Ovary (tissue), 7 donors: ENCODE measurements at regions not wholly inside any gene's neighbourhood (a gene's known extent, or its start where the extent isn't known, plus 50 kb on each side); places are given as distances from the start of the nearest gene placed in this dataset.
A peak's percentile ranks its signal among the peaks of the same experiment; 100 is the strongest.

Experiments used
- DNase-seq, 5 donors: peaks; one replicate each; pipeline ENCODE4 v3.0.0-alpha.2; 2019 to 2020
- H3K27ac ChIP-seq, 2 donors: fragments of 200-600 bp; one replicate each; pipeline versions ENCODE4 v1.5.1 to v1.8.0; 2019 to 2022
- H3K27me3 ChIP-seq: fragments of 200-600 bp; one replicate; pipeline ENCODE4 v1.8.0; 2022
- H3K36me3 ChIP-seq: fragments of 200-600 bp; sonication (generic); one replicate; pipeline ENCODE4 v1.5.1; 2019
- H3K4me1 ChIP-seq: one replicate; pipeline ENCODE4 v1.8.1; 2013; ENCODE audit warnings: mild to moderate bottlenecking, moderate library complexity; ENCODE audit not compliant: insufficient read depth
- H3K4me3 ChIP-seq: fragments of 200-600 bp; sonication (generic); one replicate; pipeline ENCODE4 v1.5.1; 2017
- H3K9me3 ChIP-seq, 2 donors: fragments of 200-600 bp in 1 of 2; sonication (generic) in 1 of 2; one replicate each; pipeline versions ENCODE4 v1.5.1 to v1.8.1; 2013 to 2019; ENCODE audit warnings: mild to moderate bottlenecking in 1 of 2, moderate library complexity in 1 of 2
- CTCF ChIP-seq, 3 donors: fragments of 450-650 bp in 2 of 3; fragments of 200-600 bp in 1 of 3; IDR thresholded peaks; one replicate each; pipeline versions ENCODE4 v1.5.1 to v1.8.0; 2016 to 2022; ENCODE audit warnings: antibody characterized with exemption in 3 of 3, mild to moderate bottlenecking in 1 of 3
- EP300 ChIP-seq: sonication (generic); formaldehyde crosslinking; IDR thresholded peaks from one replicate; pipeline ENCODE4 v1.6.1; 2017; ENCODE audit warnings: antibody characterized with exemption
- POLR2A ChIP-seq: fragments of 450-650 bp; IDR thresholded peaks from one replicate; pipeline ENCODE4 v1.6.1; 2017; ENCODE audit warnings: antibody characterized with exemption, mild to moderate bottlenecking, moderate library complexity
- WGBS, 3 donors: extraction: QIAGEN DNeasy Blood & Tissue Kit in 1 of 3; methylation state at CpG; one replicate each; pipeline versions ENCODE4 v1.1.5 to v1.1.7; 2013 to 2017; 5-methylcytosine and 5-hydroxymethylcytosine counted together
- intact Hi-C, 4 donors: fragments of 100-400 bp; cut with DNase I; formaldehyde crosslinking; loops; one replicate each; pipeline versions ENCODE4 v1.11.0 to v1.15.1; 2022 to 2023
- donor health status: DM: no; HTN: no; CAD: no; lungs with moderate emphysema.
- donor health status: DM: no; HTN: no; CAD: no.
- donor health status: Bipolar disorder and iron deficiency.
- donor health status: DM: no; HTN: no; CAD: no.
- donor health status: DM: yes; HTN: yes; CAD: no.

GRCh38 chr9:82600536-82601292 is 462.2 kb downstream of the RASEF start:
- no peak for TF ChIP-seq CTCF (IDR thresholded peaks at IDR 0.05)
- no peak for TF ChIP-seq EP300
- no peak for TF ChIP-seq POLR2A
- intact Hi-C loops, result loop anchor here in 1 of 4 donors (10.0 kb wide), 1 partner anchor 56 kb away; no protein-coding TSS in a partner anchor
- Histone ChIP-seq H3K4me3 (no peak overlapping the region), H3K27me3 (no peaks in the 10 kb centered on the region), H3K36me3 (no peaks in the 10 kb centered on the region), H3K4me1 (peaks cover 8% of the 10 kb centered on the region), H3K27ac (no peak overlapping the region), H3K9me3 (no peaks in the 10 kb centered on the region)
- WGBS, 3 donors, result 74 to 81% (median 79%) methylated on average over 10 of the region's 10 CpGs
- no peak for DNase-seq

- Histone ChIP-seq H3K27ac (no peak overlapping the region), H3K4me3 (no peak overlapping the region), H3K9me3 (no peaks in the 10 kb centered on the region), H3K4me1 (peaks cover 8% of the 10 kb centered on the region), H3K27me3 (no peaks in the 10 kb centered on the region), H3K36me3 (no peaks in the 10 kb centered on the region)
- TF ChIP-seq EP300 (no peak), POLR2A (no peak), CTCF (IDR thresholded peaks at IDR 0.05) (no peak)
- no peak for DNase-seq
- 28 to 37% (median 32%) methylated on average over 2 of the region's 2 CpGs for WGBS, 3 donors
- intact Hi-C loops, result loop anchor here in 1 of 4 donors (10.0 kb wide), 1 partner anchor 57 kb away; no protein-coding TSS in a partner anchor
Observed at GRCh38 chr9:82601293-82601771, 461.6 kb downstream of the RASEF start.

GRCh38 chr9:82604947-82605656 is 457.8 kb downstream of the RASEF start:
- Histone ChIP-seq H3K9me3 (no peaks in the 10 kb centered on the region), H3K4me1 (peaks cover 4% of the 10 kb centered on the region), H3K36me3 (no peaks in the 10 kb centered on the region), H3K27me3 (no peaks in the 10 kb centered on the region), H3K27ac (no peak overlapping the region), H3K4me3 (no peak overlapping the region)
- peak in 1 of 5 donors; percentile 29 for DNase-seq
- intact Hi-C loops, result loop anchor here in 1 of 4 donors (10.0 kb wide), 1 partner anchor 60 kb away; no protein-coding TSS in a partner anchor
- TF ChIP-seq POLR2A, result no peak
- TF ChIP-seq EP300, result no peak
- no peak for TF ChIP-seq CTCF (IDR thresholded peaks at IDR 0.05)
- 10 to 20% (median 11%) methylated on average over 3 of the region's 3 CpGs for WGBS, 3 donors

GRCh38 chr9:82605657-82606031 is 457.3 kb downstream of the RASEF start:
- TF ChIP-seq CTCF (IDR thresholded peaks at IDR 0.05) (no peak), POLR2A (no peak), EP300 (no peak)
- H3K4me3 ChIP-seq, result no peak overlapping the region
- no peaks in the 10 kb centered on the region for H3K36me3 ChIP-seq
- no peaks in the 10 kb centered on the region for H3K9me3 ChIP-seq
- no peak for DNase-seq
- H3K4me1 ChIP-seq, result peaks cover 4% of the 10 kb centered on the region
- no peak overlapping the region for H3K27ac ChIP-seq
- H3K27me3 ChIP-seq, result no peaks in the 10 kb centered on the region
- intact Hi-C loops, result loop anchor here in 1 of 4 donors (10.0 kb wide), 1 partner anchor 61 kb away; no protein-coding TSS in a partner anchor
